ENCODE measurements at regions not wholly inside any gene's neighbourhood (a gene's known extent, or its start where the extent isn't known, plus 50 kb on each side); places are given as distances from the start of the nearest gene placed in this dataset.
A peak's percentile ranks its signal among the peaks of the same experiment; 100 is the strongest.

DNA sequence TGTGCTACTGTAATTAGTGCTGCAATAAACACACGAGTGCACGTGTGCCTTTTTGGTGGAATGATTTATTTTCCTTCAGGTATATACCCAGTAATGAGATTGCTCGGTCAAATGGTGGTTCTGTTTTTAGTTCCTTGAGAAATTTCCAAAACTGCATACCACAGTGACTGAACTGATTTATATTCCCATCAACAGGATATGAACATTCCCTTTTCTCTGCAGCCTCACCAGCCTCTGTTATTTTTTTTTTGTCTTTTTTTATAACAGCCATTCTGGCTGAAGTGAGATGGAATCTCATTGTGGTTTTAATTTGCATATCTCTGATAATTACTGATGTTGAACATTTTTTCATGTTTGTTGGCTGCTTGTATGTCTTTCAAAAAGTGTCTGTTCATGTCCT, 922.9 kb upstream of the LRRN3 start:
- TF ChIP-seq, protein P1, sequence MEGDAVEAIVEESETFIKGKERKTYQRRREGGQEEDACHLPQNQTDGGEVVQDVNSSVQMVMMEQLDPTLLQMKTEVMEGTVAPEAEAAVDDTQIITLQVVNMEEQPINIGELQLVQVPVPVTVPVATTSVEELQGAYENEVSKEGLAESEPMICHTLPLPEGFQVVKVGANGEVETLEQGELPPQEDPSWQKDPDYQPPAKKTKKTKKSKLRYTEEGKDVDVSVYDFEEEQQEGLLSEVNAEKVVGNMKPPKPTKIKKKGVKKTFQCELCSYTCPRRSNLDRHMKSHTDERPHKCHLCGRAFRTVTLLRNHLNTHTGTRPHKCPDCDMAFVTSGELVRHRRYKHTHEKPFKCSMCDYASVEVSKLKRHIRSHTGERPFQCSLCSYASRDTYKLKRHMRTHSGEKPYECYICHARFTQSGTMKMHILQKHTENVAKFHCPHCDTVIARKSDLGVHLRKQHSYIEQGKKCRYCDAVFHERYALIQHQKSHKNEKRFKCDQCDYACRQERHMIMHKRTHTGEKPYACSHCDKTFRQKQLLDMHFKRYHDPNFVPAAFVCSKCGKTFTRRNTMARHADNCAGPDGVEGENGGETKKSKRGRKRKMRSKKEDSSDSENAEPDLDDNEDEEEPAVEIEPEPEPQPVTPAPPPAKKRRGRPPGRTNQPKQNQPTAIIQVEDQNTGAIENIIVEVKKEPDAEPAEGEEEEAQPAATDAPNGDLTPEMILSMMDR (IDR thresholded peaks at IDR 0.05): no peak
- H3K27me3 Mint-ChIP-seq: no peaks in the 10 kb centered on the region
- no peak overlapping the region for H3K4me3 Mint-ChIP-seq
- DNase-seq: no peak
- no peak overlapping the region for H3K27ac Mint-ChIP-seq
- ChIA-PET CTCF (no interaction called here), POLR2A (no interaction called here)
- ATAC-seq: no peak
- no peaks in the 10 kb centered on the region for H3K36me3 Mint-ChIP-seq (ENCODE audit: low read depth)
- intact Hi-C loops (cut with micrococcal nuclease): no loop called here
- no peaks in the 10 kb centered on the region for H3K4me1 Mint-ChIP-seq (ENCODE audit: low read depth)
- H3K9me3 Mint-ChIP-seq: no peaks in the 10 kb centered on the region

DNA sequence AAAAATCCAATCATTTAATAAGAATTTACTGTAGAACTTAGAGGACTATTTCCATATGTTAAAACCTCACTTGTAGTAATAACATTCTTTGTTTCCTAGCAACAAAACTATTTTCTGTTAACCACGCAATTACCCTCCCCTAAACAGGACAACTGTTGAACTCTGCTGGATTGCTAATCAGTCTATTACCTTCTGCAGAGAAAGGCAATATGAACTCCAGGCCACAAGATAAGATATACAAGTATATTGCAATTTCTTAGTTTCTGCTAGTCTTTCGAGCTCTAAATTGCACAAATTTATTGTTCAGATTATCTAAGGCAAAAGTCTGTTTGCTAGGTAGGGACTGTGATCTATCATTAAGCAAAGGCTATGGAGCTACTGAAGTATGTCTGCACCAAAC, 920.1 kb upstream of the LRRN3 start:
- ChIA-PET POLR2A (no interaction called here), CTCF (interaction anchor here (0.6 kb wide), 1 partner anchor 18 kb away, joined by 3 read pairs; no protein-coding TSS in a partner anchor)
- Mint-ChIP-seq H3K36me3 (ENCODE audit: low read depth) (no peaks in the 10 kb centered on the region), H3K9me3 (no peaks in the 10 kb centered on the region), H3K27me3 (no peaks in the 10 kb centered on the region), H3K4me1 (ENCODE audit: low read depth) (no peaks in the 10 kb centered on the region), H3K27ac (no peak overlapping the region), H3K4me3 (no peak overlapping the region)
- DNase-seq: no peak
- ATAC-seq: no peak
- TF ChIP-seq, protein P1 (IDR thresholded peaks at IDR 0.05): no peak
- intact Hi-C loops (cut with micrococcal nuclease): no loop called here

DNA sequence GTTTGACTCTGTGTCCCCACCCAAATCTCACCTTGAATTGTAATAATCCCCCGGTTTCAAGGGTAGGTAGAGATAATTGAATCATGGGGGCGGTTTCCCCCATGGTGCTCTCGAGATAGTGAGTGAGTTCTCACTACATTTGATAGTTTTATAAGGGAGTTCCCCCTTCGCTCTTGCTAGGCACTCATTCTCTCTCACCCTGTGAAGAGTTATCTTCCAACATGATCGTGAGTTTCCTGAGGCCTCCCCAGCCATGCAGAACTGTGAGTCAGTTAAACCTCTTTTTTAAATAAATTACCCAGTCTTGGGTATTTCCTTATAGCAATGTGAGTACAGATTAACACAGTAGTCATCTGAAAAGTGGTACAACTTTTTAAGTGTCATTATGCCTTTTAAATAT, 913.5 kb upstream of the LRRN3 start:
- TF ChIP-seq, protein P1 (IDR thresholded peaks at IDR 0.05): no peak
- Mint-ChIP-seq H3K27ac (no peak overlapping the region), H3K9me3 (peaks cover 2% of the 10 kb centered on the region), H3K4me1 (ENCODE audit: low read depth) (peaks cover 2% of the 10 kb centered on the region), H3K36me3 (ENCODE audit: low read depth) (no peaks in the 10 kb centered on the region), H3K4me3 (no peak overlapping the region), H3K27me3 (peaks cover 2% of the 10 kb centered on the region)
- ChIA-PET POLR2A (no interaction called here), CTCF (no interaction called here)
- no peak for DNase-seq
- intact Hi-C loops (cut with micrococcal nuclease): no loop called here
- peak; percentile 56 for ATAC-seq

DNA sequence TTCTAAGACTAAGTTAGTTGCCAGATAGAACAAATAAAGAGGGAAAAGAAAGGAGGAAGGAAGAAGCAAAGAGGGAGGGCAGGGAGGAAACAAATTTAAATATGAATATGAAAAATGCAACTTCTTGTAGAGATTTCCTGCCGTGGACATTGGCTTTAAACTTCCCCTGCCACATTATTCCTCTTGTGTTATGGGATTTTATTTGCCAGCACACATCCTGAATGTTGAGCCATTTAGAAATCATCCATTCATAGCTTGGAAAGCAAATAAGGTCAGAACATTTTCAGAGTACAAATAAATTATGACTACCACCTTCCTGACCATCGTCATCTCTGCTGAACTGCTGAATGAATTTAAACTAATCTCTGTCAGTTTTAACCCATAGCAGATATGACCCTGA, 911.9 kb upstream of the LRRN3 start:
- POLR2A ChIA-PET: no interaction called here
- peaks cover 2% of the 10 kb centered on the region for H3K4me1 Mint-ChIP-seq (ENCODE audit: low read depth)
- no peaks in the 10 kb centered on the region for H3K36me3 Mint-ChIP-seq (ENCODE audit: low read depth)
- ATAC-seq (no peak), DNase-seq (no peak)
- intact Hi-C loops (cut with micrococcal nuclease): no loop called here
- H3K27me3 Mint-ChIP-seq: peaks cover 2% of the 10 kb centered on the region
- peaks cover 2% of the 10 kb centered on the region for H3K9me3 Mint-ChIP-seq
- TF ChIP-seq, protein P1 (IDR thresholded peaks at IDR 0.05): no peak
- H3K4me3 Mint-ChIP-seq: no peak overlapping the region
- H3K27ac Mint-ChIP-seq: no peak overlapping the region
- CTCF ChIA-PET: no interaction called here

DNA sequence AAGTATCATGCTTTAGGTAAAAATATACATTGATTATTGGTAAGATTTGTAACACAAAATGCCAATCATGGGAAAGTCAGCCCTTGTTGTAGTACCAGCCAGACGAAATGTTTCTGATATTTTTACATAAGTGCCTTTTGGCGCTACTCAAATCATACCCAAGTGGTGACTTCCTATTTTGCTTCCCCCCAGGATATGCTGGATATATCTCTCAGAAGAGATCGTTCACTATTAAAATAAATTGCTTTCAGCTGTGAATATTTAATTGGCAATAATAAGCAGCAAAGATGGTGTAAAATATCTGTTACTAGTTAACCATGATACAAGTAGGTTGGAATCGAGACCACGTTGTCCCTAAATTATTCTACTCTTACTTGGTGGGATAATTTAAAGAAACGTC, 909.2 kb upstream of the LRRN3 start:
- no peak overlapping the region for H3K27ac Mint-ChIP-seq
- ATAC-seq (no peak), DNase-seq (no peak)
- intact Hi-C loops (cut with micrococcal nuclease): no loop called here
- peaks cover under 1% of the 10 kb centered on the region for H3K9me3 Mint-ChIP-seq
- TF ChIP-seq, protein P1 (IDR thresholded peaks at IDR 0.05): no peak
- POLR2A ChIA-PET: no interaction called here
- no peak overlapping the region for H3K4me3 Mint-ChIP-seq
- CTCF ChIA-PET: no interaction called here
- peaks cover 1% of the 10 kb centered on the region for H3K27me3 Mint-ChIP-seq
- no peaks in the 10 kb centered on the region for H3K36me3 Mint-ChIP-seq (ENCODE audit: low read depth)
- peaks cover 2% of the 10 kb centered on the region for H3K4me1 Mint-ChIP-seq (ENCODE audit: low read depth)

All from activated CD8-positive, alpha-beta T cell treated with anti-CD3 and anti-CD28 coated beads for 36 hours (primary cell).